ENCODE measurements at regions not wholly inside any gene's neighbourhood (a gene's known extent, or its start where the extent isn't known, plus 50 kb on each side); places are given as distances from the start of the nearest gene placed in this dataset.

GRCh38 chr5:94028001-94028400 is 286.6 kb upstream of the POU5F2 start:
- no peak for TF ChIP-seq EP300 (IDR thresholded peaks at IDR 0.05)
- no peak for TF ChIP-seq POLR2AphosphoS5 (IDR thresholded peaks at IDR 0.05)
- TF ChIP-seq CTCF (IDR thresholded peaks at IDR 0.05) = no peak
